ENCODE measurements at regions not wholly inside any gene's neighbourhood (a gene's known extent, or its start where the extent isn't known, plus 50 kb on each side); places are given as distances from the start of the nearest gene placed in this dataset.
"Not testable (repeated sequence)": the region's sequence is repeated elsewhere in the genome, so short reads cannot be mapped to it uniquely, and the experiment has no call there.

DNA sequence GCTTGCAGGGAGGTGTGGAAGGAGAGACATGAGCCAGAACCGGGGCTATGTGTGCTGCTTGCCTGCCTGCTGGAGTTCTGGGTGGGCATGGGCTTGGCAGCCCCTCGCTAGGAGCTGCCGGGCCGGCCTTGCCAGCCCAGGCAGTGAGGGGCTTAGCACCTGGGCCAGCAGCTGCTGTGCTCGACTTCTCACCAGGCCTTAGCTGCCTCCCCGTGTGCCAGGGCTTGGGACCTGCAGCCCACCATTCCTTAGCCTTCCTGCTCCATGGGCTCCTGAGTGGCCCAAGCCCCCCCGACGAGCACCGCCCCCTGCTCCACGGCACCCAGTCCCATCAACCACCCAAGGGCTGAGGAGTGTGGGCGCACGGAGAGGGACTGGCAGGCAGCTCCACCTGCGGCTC is 111.3 kb downstream of the OTOP1 start:
- not testable (repeated sequence) for TF ChIP-seq CTCF (IDR thresholded peaks at IDR 0.05; ENCODE audit: low read depth, low read length); POLR2A (IDR thresholded peaks at IDR 0.05; ENCODE audit: extremely low read depth, insufficient read length)
- TF ChIP-seq, protein P1, sequence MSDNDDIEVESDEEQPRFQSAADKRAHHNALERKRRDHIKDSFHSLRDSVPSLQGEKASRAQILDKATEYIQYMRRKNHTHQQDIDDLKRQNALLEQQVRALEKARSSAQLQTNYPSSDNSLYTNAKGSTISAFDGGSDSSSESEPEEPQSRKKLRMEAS (IDR thresholded peaks at IDR 0.05; ENCODE audit: low read depth, low read length): not testable (repeated sequence)

Measured in NB4 (cell line).